GM12875 (cell line): ENCODE measurements at regions not wholly inside any gene's neighbourhood (a gene's known extent, or its start where the extent isn't known, plus 50 kb on each side); places are given as distances from the start of the nearest gene placed in this dataset.

Source experiments
- H3K4me3 ChIP-seq: one replicate; pipeline ENCODE4 v1.5.1; 2011; ENCODE audit warnings: low read depth, low read length, control low read depth
- TF ChIP-seq, protein P1 (sequence below): IDR thresholded peaks from 2 replicates; pipeline ENCODE4 v1.5.1; 2011; ENCODE audit warnings: low read depth, mild to moderate bottlenecking, control low read depth, inconsistent platforms, low read length, moderate library complexity, borderline replicate concordance; ENCODE audit not compliant: insufficient read depth

GRCh38 chr21:21605521-21605920 is 607.3 kb downstream of the NCAM2 start:
- TF ChIP-seq, protein P1, sequence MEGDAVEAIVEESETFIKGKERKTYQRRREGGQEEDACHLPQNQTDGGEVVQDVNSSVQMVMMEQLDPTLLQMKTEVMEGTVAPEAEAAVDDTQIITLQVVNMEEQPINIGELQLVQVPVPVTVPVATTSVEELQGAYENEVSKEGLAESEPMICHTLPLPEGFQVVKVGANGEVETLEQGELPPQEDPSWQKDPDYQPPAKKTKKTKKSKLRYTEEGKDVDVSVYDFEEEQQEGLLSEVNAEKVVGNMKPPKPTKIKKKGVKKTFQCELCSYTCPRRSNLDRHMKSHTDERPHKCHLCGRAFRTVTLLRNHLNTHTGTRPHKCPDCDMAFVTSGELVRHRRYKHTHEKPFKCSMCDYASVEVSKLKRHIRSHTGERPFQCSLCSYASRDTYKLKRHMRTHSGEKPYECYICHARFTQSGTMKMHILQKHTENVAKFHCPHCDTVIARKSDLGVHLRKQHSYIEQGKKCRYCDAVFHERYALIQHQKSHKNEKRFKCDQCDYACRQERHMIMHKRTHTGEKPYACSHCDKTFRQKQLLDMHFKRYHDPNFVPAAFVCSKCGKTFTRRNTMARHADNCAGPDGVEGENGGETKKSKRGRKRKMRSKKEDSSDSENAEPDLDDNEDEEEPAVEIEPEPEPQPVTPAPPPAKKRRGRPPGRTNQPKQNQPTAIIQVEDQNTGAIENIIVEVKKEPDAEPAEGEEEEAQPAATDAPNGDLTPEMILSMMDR, result no peak
- H3K4me3 ChIP-seq, result no peak overlapping the region

DNA sequence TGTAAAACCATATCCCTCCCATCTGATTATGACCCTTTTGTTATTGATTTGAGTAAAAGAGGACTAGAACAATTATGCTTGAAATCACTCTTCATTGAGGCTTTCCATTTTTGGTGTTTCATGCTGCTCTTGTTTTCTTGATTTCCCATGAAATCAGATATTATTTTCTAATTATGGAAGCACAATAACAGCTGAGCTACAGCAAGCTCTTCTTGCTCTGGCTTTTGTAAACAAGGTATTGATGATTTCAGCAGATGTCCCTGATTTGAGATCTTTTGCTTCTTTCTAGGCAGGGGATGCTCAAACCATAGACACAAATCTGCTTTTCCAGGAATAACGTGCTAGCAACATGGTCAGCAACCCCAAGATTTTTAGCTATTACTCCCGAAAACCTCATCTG is 607.8 kb downstream of the NCAM2 start:
- H3K4me3 ChIP-seq, result no peak overlapping the region
- TF ChIP-seq, protein P1, result no peak

- H3K4me3 ChIP-seq, result no peak overlapping the region
- TF ChIP-seq, protein P1, result no peak
Observed at GRCh38 chr21:21612466-21612865, 614.3 kb downstream of the NCAM2 start.

DNA sequence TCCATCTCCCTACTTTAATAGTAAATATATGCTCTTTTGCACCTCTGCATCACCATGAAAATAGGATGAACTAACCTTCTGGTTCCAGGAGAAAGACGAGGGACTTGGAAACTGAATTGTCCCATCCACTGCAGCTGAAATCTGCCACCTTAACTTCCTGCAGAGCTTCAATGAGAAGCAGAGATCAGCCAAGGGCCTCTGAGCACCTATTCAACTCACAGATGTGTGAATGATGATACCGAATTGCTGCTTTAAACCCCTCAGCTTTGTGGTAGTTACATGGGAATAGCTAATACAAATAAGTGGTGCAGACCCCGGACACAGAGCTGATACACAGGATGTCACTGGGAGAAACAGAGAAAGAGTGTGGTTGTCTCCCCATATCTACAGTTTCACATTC is 616.8 kb downstream of the NCAM2 start:
- TF ChIP-seq, protein P1, result no peak
- no peak overlapping the region for H3K4me3 ChIP-seq

GRCh38 chr21:21622460-21623234 is 624.4 kb downstream of the NCAM2 start:
- H3K4me3 ChIP-seq, result no peak overlapping the region
- TF ChIP-seq, protein P1, result no peak

GRCh38 chr21:21624674-21625073 is 626.5 kb downstream of the NCAM2 start:
- H3K4me3 ChIP-seq, result no peak overlapping the region
- TF ChIP-seq, protein P1, result no peak

DNA sequence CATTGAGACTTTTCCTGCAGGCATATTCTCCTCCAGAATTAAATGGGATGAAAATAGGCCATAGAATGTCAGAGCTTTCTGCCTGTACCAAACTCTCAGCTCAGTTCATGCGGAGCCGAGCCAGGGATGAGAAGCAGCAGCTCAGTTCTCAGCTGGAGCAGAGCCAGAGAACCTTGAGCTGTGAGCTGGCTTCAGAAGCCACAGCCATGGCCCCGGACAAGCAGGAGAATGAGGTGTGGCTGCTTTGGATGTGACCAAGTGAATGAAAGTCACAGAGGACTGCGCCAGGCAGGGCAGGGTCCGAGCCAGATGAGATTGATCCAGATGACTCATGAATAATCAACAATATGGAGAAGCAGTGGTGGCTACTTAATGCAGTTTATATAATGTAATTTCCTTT is 633.8 kb downstream of the NCAM2 start:
- no peak overlapping the region for H3K4me3 ChIP-seq
- TF ChIP-seq, protein P1, result no peak
